ENCODE measurements at regions not wholly inside any gene's neighbourhood (a gene's known extent, or its start where the extent isn't known, plus 50 kb on each side); places are given as distances from the start of the nearest gene placed in this dataset.

DNA sequence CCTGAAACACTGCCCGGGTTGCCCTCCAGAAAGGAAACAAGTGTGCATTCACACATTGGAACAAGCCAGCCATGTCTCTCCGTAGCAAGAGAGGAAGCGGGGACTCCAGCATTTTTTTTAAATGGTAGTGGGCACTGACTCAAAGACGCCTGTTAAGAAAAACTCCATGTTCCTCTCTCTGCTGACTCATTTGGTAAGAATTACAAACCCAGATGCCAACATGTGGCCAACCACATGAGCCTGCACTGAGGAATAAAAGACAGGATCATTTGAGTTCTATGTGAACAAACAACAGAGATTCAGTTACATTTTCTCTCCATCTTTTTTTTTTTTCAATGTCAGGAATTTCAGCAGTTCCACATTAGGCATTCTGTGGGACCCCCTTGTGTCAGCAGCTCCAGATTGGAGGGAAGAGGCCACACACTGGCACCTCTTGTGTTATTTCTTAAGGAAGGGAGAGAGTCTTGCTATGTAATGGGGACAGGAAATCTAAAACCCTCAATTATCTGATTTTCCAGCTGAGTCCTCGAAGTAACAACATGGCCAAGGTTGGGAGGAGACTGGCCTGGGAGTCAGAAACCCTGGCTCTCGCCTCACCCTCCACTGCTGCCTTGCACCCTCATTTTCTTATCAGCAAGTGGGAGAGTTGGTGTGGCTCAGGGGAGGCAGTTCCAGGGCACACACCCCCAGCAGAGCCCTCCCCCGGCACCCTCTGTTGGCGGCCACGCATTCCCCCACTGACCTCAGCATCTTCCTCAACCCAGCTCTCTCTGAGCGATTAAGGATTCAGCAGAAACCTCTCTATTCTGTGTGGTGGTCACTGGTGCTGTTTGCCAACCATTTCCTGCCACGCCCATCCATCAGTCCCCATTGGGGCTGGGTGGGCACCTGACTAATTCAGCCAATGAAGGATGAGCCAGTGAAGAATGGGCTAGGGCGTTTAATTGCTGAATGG, 173.0 kb downstream of the FOXL1 start:
- peak; percentile 91 for DNase-seq

DNA sequence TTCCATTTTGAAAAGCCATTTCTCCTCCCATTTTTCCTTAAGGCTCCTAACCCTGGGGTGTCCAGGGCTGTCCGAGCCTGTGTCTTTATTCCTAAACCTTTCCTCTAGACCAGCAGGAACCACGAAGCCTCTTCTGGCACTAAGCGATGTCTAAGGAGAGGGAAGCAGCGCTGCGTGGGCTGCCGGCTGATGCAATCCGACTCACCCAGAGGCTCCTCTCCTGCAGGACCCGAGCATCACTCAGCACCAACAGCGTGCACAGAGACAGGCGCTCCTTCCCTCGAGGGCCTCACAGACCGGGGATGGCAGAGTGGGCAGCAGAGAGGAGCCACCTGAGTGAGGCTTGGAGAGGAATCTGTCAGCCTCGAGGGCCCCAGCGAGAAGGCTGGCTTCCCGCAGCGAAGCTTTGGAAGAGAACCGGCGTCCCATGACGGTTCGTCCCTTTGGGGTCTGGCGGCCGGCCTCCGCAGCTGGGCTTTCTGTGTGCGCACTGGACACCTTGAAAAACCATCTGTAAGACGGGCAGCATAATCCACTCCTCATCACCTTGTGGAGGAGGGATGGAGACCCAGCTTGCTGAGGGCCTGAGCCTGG, 174.3 kb downstream of the FOXL1 start:
- no peak for DNase-seq

DNA sequence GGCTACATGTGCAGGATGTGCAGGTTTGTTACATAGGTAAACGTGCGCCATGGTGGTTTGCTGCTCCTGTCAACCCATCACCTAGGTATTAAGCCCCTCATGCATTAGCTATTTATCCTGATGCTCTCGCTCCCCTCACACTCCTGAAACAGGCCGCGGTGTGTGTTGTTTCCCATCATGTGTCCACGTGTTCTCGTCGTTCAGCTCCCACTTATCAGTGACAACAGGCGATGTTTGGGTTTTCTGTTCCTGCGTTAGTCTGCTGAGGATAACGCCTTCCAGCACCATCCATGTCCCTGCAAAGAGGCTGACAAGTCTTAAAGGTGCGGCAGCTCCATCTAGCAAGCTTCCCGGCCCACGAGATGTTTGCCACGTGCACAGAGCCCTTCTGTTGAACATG, 175.1 kb downstream of the FOXL1 start:
- no peak for DNase-seq

DNA sequence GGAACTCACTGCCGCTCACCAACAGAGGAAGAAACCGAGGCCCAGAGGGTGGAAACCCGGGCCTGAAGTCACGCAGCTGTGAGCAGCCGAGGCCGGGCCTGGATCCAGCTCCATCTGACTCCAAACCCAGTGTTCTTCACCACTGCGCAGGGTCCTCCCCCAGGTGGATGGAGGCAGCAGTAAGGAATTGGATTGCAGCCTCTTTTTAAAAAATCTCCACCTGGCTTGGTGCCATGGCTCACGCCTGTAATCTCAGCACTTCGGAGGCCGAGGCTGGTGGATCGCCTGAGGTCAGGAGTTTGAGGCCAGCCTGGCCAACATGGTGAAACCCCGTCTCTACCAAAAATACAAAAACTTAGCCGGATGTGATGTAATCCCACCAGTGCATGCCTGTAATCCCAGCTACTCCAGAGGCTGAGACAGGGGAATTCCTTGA, 177.2 kb downstream of the FOXL1 start:
- DNase-seq, result no peak

DNA sequence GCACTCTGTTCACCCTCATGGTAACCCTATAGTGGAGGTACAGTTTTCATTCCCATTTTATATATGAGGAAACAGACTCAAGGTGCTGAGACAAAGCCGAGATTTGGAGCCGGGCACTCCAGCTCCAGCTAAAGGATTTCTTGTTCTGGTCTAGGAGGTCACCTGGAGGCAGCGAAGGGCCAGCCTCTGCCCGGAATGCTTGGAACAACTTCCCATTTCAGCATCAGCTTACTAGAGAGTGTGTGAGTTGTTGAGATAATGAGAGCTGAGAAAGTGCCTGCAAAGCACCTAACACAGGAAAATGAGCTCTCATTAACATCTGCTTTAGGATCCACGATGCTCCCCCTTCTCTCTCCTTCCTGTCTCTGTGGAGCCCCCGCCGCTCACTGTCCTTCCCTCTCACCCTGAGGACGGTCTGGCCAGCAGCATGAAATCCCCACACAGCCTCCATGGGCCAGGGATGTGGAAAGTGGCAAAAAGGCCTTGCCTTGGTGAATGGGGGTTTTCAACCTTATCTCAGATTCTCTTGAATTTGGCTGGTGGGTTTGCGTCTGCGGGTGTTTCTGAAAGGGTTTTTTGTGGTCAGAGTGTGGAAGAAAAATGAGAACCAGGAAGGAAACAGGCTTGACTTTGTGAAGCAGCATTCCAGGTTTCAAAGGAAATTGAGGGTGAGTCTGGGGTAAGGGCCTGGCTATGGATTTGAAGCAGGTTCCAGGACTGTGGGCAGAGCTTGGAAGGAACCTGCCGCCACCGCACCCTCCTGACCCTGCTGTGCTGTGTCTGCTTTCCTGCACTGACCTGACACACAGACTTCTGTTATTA, 178.7 kb downstream of the FOXL1 start:
- DNase-seq, result no peak

DNA sequence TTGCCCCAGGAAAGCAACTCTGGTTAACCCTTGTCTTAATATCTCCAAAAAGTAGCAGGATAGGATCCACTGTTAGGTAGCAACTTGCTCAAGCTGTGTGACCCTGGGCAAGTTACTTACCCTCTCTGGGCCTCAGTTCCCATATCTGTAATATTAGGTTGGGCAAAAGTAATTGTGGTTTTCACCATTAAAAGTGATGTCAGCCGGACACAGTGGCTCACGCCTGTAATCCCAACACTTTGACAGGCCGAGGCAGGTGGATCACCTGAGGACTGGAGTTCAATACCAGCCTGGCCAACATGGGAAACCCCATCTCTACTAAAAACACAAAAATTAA, 179.3 kb downstream of the FOXL1 start:
- no peak for DNase-seq

DNA sequence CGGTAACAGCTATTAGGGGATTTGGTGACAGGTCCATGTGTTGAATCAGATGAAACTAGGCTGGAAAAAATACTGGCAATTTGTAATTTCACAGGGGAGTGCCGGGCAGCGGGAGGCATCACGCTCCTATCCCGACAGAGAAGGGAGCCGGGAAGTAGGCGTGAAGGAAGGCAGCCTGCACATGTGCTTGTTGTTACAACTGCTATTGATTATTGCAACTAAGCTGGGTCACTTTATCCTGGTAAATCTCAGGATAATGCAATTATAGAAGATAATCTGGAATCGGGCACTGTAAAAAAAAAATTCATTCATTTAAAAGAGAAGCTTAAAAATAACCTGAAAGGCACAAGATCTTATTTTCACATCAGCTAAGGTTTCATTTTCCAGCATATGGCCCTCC, 180.6 kb downstream of the FOXL1 start:
- DNase-seq, result no peak

DNA sequence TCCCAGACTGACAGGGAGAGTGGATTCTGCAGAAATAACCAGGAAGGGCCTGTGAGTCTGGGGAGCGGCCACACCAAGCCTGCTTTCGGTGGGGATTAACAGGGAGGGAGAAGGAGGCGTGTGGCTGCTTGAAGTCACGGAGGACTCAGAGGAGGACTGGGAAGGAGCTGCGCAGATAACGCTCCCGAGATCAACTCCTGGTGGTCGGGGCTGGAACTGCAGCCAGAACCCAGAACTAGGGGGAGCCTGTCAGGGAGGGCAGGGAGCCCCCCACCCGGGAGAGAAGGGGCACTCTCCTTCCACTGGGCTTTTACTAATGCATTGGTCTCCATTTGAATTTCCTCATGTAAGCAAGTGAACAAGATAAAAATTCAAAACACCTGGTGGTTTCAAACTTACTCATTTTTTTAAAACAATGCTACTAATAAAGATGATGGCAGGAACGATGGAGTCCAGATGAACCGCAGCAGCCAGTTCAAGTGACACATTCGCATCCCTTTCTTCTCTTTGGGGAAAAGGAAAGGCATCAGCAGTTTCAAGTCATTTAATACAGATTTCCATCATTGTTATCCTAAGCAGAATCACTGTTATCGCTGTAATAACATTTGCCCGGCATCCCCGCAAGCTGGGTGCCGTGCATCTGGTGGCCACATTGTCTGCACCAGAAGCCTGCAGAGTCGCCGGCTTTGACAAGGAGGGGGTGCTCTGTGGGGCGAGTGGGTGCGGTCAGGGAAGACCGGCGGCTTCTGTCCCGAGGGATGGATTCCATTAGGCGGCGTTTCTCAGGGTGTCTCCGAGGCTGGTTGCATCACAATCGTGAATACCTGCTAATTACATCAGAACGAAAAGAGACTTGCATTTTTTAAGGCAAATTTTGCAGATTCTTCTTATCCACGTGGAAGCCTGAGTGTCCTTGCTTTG, 183.0 kb downstream of the FOXL1 start:
- DNase-seq, result peak; percentile 88

DNA sequence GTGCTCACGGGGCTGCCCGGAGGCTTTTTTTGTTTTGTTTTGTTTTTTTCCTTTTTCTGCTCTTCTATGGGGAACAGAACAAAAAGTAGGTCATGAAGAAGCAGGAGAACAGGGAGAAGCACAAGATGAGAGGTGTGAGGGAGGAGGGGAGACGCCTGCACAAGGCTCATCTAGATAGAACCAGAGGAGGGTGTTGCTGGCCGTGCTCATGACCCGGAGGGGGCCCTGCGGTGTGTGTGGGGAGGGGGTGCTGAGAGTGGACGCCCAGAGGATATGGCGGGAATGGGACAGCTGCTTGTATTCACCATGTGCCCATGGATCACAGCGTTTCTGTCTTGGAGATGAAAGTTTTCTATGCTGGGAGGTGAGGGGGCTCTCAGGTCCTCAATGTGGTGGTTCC, 183.7 kb downstream of the FOXL1 start:
- DNase-seq, result no peak

DNA sequence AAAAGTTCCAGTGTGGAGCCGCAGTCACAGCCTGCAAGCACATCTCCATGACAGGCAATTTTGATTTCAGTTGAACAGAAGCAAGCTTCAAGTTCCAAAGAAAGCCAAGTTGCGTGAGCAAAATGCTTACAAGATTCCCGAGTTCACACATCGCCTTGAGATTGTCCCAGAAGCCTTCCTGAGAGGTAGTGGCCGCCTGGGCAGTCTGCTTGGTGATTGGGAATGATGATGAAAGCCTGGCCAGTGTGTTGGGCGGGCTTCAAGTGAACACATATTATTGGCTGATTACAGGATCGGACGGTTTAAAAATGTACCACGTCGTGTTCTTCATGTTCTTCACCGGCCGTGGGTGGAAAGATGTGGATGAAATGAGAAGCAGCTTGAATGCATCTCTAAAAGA, 185.5 kb downstream of the FOXL1 start:
- no peak for DNase-seq

DNA sequence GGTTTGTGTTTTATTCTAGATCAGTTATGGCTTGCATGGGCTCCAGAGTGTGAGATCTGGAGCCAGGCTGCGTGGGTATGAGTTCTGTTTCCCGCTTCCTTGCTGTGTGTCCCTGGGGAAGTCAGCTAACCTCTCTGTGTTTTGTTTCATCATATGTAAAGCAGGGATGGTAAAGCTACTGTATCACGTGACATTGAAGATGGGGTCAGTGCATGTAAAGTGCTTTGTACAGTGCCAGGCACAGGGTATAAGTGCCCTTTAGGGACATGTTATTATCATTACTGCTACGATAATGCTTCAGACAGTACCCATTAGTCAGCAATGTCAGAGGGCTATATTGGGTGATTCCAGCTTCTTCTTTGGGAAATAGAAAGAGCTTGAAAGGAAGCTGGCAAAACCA, 186.2 kb downstream of the FOXL1 start:
- DNase-seq, result no peak

DNA sequence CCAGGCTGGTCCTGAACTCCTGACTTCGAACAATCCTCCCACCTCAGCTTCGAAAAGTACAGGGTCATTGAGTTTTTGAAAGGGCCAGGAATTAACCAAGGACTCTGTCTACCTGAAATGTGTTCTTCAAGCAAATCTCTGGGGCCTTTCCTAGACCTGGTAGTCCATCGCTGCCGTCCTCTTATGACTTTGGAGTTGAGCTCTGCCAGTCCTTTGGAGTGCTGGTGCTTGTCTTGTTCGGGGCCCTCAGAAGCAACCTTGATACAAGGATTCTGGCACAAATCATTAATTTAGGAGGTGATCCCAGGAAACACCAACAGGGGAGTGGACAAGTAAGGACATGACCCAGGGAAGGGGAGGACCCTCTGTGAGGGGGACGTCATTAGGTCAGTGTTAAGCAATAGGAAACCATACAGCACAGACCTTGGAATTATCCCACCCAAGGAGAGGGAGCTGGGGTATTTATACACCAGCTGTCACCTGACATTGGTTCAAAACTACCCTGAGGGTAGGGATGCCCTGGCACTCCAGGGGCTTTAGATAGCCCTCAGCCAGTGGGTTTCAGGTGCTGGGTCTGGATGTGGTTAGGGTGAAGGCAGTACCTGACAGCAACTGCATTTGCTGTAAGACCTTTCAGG, 187.2 kb downstream of the FOXL1 start:
- DNase-seq, result no peak

DNA sequence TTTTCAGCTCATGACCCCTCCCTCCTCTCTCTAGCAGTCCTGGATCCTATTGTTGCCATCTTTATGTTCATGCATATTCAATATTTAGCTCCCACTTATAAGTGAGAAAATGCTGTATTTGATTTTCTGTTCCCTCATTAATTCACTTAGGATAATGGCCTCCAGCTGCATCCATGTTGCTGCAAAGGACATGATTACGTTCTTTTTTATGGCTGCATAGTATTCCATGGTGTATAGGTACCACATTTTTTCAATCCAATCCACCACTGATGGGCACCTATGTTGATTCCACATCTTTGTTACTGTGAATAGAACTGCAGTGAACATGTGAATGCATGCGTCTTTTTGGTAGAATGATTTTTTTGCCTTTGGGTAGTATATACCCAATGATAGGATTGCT, 188.4 kb downstream of the FOXL1 start:
- no peak for DNase-seq

DNA sequence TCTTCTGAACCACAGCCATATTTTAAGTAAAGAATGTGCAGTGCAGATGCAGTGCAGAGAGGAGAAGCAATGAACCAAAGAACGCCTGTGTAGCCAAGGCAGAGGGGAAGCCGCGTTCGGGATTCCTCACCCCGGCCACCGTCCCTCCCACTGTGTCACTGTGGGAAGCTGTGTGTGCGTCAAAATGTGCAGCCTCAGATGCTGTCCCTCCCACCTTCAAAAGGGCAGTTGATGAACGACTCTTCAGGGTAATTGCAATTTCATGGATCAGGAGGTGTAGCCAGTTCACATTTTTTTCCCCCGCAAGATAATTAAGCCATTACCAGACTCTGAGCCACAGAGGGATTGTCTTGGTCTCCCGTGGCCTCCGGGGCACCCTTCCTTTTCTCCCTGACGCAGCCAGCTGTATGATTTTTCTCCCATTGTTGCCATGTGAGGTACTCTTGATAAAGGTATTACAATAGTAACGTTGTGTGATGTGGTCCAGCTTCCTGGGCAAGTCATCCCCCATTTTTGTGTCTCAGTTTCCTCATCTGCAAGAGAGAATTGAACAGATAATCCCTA, 190.0 kb downstream of the FOXL1 start:
- DNase-seq, result no peak

DNA sequence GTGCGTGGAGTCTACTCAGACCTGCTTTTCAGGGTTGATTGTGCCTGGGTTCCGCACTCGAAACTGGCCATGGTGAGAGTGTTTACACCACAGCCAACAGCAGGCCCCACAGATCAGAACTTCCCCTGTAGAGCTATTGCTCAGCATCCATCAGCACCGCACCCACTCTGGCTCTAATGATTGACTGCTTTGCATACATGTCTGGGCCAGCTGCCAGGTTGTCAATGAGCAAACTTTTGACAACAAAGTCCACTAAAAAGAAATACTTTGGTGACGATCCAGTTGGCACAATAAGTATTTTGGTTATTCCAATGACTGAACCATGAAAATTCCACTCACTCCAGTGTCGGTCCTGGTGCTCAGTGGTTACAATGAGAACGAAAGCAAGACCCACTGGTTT, 190.7 kb downstream of the FOXL1 start:
- DNase-seq, result peak; percentile 25

DNA sequence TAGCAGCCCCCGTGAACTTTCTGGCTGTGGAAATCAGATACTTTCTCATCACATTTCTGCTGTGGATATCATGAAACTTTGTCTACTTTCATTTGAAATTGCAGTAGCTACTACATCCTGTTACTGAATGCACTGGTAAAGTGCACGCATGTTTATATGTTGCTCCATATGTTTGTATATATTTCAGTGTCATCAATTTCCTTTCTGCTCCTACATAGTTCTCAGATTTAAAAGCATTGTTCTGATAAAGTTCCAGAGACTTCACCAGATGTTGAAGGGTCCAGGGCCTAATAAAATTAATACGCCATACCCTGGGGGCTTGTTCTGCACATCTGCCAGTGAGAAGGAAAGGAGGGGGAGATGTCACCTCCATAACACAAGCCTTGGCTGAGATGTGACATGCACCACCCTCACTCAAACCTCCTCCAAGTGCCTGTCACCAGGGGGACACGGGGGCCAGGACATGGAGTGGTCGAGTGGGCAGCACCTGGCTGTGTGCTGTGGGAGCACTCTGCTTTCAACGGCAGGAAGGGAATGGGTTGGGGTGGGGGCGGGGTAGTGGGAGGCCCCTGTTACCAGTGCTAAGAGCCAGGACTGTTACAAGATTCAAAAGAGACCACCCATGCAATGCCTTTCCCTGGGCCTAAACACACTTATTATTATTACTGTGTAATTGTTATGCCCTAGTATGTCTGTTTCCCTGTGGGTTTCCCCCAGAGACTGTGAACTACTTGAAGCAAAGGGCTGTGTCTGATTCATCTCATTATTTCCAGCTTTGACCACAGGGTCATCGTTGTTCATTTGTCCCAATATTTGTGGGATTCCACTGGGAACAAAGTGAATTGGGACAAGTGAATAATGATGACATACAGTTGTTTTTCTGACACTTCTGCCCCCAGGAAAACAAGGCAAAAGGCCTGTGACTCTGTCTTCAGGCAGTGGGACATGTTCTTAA, 193.4 kb downstream of the FOXL1 start:
- DNase-seq, result peak; percentile 76

DNA sequence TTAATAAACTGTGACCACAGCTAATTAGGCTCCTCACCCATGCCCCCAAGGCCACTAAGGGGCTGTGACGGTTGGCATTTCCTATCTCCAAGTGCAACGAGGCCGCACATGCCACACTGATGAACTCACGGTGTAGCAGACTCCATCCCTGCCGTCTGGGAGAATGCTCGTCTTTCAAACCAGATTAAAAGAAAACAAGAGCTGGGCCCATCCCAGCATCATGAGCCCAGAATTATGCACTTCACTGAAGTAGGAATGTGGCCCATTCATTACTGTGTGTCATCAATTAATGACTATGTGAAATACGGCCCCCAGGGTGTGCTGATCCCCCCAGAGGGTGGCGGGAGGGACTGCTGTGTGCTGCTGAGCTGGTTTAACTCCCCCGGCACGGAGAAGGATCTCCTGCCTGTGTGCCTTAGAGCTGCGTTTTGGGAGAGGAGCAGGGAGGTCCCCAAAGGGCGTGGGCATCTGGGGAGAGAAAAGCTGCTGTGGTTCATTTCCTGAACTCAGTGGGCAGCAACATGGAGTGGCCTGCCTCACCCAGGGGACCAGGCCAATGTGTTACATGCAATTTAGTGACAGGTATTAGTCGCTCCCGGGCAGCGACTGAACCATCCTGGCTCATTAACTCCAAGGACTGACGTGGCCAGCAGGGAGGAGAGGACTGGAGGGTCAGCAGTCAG, 194.5 kb downstream of the FOXL1 start:
- peak; percentile 96 for DNase-seq

DNA sequence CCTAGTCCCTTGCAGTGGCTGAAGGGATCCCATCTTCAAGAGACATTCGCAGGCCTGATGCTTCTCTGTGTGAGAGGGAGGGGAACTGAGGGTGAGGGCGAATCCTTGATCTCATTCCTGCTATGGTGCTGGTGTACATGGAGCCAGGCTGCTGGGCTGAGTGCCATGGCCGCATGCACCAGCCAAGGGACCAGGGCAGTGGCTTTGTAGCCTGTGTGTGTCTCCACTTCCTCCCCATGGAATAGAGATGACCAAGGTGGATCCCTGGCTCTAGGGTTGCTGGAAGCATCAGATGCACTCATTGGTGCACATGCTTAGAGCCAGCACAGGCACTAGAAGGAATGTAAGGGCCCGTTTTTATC, 195.0 kb downstream of the FOXL1 start:
- no peak for DNase-seq

DNA sequence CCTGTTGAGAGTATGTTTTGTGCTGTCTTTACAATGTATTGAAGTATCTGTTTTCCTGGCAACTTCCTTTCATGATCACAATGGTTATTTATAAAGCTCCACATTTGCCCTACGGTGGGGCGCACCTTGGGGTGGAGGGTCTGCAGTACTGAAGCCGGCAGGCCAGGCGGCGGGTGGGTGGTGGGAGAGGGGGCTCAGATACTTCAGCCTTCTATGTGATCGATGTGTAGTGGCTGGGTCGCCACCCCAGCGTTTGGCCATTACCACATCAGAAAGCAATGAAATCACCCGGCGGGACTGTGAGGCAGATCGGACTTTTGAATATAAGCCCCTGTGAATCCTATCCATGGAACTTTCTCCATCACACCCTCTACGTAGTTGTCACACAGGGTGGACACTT, 196.6 kb downstream of the FOXL1 start:
- DNase-seq, result no peak

DNA sequence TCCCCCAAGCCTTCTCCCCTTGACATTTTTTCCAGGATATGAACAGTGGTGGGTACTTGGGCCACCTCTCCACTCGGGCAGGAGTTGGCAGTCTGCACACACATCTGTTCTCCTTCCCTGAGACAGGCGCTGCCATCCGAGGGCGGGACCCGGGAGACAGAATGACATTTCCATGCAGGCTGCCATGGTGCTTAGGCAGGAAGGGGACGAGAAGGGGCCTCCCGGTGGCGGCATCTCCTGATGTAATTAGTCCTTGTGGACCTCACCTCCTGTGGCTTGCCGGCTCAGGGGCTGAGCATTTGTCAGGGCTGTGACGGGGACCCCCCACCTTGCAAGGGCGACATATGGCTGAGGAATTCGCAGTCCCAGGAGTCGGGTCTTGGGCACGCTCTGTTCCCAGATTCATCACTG, 197.2 kb downstream of the FOXL1 start:
- DNase-seq, result no peak

Data from EL (cell line).